ENCODE measurements at regions not wholly inside any gene's neighbourhood (a gene's known extent, or its start where the extent isn't known, plus 50 kb on each side); places are given as distances from the start of the nearest gene placed in this dataset.

DNA sequence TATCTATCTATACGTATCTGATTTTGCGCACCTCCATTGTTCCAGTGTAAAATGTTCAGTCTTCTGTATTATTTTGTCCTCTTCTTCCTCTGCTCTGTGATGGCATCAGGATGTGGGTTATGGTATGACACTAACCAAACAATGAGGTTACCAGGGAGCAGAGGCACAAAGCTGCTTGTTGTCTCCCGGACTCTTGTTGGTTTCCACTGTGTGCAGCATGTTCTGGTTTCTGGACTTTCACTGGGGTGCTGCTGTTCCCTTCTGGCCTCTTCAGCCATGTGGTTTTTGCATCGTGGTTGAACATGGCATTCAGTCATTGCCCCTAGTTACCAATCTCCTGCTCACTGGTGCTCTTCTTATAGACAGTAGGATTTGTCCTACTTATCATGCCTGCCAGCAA is 665.9 kb downstream of the CBLN2 start:
- TF ChIP-seq, protein P1, sequence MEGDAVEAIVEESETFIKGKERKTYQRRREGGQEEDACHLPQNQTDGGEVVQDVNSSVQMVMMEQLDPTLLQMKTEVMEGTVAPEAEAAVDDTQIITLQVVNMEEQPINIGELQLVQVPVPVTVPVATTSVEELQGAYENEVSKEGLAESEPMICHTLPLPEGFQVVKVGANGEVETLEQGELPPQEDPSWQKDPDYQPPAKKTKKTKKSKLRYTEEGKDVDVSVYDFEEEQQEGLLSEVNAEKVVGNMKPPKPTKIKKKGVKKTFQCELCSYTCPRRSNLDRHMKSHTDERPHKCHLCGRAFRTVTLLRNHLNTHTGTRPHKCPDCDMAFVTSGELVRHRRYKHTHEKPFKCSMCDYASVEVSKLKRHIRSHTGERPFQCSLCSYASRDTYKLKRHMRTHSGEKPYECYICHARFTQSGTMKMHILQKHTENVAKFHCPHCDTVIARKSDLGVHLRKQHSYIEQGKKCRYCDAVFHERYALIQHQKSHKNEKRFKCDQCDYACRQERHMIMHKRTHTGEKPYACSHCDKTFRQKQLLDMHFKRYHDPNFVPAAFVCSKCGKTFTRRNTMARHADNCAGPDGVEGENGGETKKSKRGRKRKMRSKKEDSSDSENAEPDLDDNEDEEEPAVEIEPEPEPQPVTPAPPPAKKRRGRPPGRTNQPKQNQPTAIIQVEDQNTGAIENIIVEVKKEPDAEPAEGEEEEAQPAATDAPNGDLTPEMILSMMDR (conservative IDR thresholded peaks at IDR 0.05; ENCODE audit: low read depth, low read length): no peak
- TF ChIP-seq EZH2 (IDR thresholded peaks at IDR 0.05; ENCODE audit: borderline replicate concordance, low read depth, low read length, poor library complexity, severe bottlenecking): no peak

All from A673 (cell line).